ENCODE measurements at regions not wholly inside any gene's neighbourhood (a gene's known extent, or its start where the extent isn't known, plus 50 kb on each side); places are given as distances from the start of the nearest gene placed in this dataset.
"Not testable (repeated sequence)": the region's sequence is repeated elsewhere in the genome, so short reads cannot be mapped to it uniquely, and the experiment has no call there.

- DNase-seq (ENCODE audit: low spot score), result no peak
- Mint-ChIP-seq H3K36me3 (ENCODE audit: low read depth) (no peaks in the 10 kb centered on the region), H3K9me3 (no peaks in the 10 kb centered on the region), H3K4me1 (ENCODE audit: low read depth) (no peaks in the 10 kb centered on the region), H3K27me3 (ENCODE audit: low read depth) (no peaks in the 10 kb centered on the region), H3K27ac (no peak overlapping the region), H3K4me3 (ENCODE audit: low read depth) (no peak overlapping the region)
- intact Hi-C loops (cut with micrococcal nuclease), result no loop called here
Observed at GRCh38 chr7:13236026-13236425, 548.6 kb downstream of the ARL4A start.

DNA sequence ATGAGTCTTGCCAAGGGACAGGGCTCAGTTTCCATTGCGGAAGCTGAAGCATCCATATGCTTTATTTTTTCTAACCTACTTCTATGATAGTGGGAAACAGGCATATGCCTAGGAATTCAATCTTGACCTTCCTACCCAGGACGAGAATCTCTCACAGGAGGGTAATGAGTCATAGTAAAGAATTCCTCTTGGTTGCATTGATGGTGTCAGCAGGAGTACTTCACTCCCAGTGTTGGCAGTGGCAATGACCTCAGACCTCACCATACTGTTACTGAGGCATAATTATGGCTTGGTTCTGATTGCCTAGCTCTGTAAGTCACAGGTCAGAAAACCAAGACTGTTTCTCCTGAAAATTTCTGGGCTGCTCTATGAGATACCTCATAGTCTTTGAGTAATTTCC lies 552.9 kb downstream of the ARL4A start:
- H3K4me1 Mint-ChIP-seq (ENCODE audit: low read depth), result no peaks in the 10 kb centered on the region
- intact Hi-C loops (cut with micrococcal nuclease), result no loop called here

DNA sequence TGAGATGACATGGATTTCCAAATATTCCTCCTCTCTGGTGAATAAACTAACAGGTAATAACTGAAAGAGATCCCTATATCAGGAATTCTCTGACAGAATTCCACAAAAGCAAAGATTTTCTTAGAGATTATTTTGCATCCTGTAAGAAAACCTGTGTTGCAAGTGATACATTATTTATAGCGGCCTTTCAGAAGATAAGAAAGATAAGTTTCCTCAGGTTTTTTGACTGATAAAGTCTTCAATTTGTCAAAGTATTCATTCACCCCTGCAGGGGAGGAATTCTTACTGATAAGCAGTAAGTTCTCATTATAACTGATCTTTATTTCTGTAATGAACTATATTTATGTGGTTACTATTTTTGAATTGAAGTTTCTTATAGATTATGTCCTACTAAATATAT lies 554.0 kb downstream of the ARL4A start:
- no peaks in the 10 kb centered on the region for H3K36me3 Mint-ChIP-seq (ENCODE audit: low read depth)
- no peaks in the 10 kb centered on the region for H3K9me3 Mint-ChIP-seq
- no peaks in the 10 kb centered on the region for H3K4me1 Mint-ChIP-seq (ENCODE audit: low read depth)
- H3K4me3 Mint-ChIP-seq (ENCODE audit: low read depth), result no peak overlapping the region
- H3K27me3 Mint-ChIP-seq (ENCODE audit: low read depth), result no peaks in the 10 kb centered on the region
- no peak for DNase-seq (ENCODE audit: low spot score)
- intact Hi-C loops (cut with micrococcal nuclease), result no loop called here
- H3K27ac Mint-ChIP-seq, result no peak overlapping the region

More for the DNA sequence above, 552.9 kb downstream of the ARL4A start:
- Mint-ChIP-seq H3K27me3 (ENCODE audit: low read depth) (no peaks in the 10 kb centered on the region), H3K27ac (no peak overlapping the region), H3K9me3 (no peaks in the 10 kb centered on the region), H3K4me3 (ENCODE audit: low read depth) (no peak overlapping the region), H3K36me3 (ENCODE audit: low read depth) (no peaks in the 10 kb centered on the region)
- DNase-seq (ENCODE audit: low spot score), result no peak

- no peak overlapping the region for H3K27ac Mint-ChIP-seq
- DNase-seq (ENCODE audit: low spot score), result no peak
- H3K4me1 Mint-ChIP-seq (ENCODE audit: low read depth), result no peaks in the 10 kb centered on the region
- H3K9me3 Mint-ChIP-seq, result no peaks in the 10 kb centered on the region
- intact Hi-C loops (cut with micrococcal nuclease), result no loop called here
- H3K27me3 Mint-ChIP-seq (ENCODE audit: low read depth), result no peaks in the 10 kb centered on the region
- H3K36me3 Mint-ChIP-seq (ENCODE audit: low read depth), result no peaks in the 10 kb centered on the region
- H3K4me3 Mint-ChIP-seq (ENCODE audit: low read depth), result no peak overlapping the region
Observed at GRCh38 chr7:13257661-13258060, 570.2 kb downstream of the ARL4A start.

- no peaks in the 10 kb centered on the region for H3K36me3 Mint-ChIP-seq (ENCODE audit: low read depth)
- H3K27me3 Mint-ChIP-seq (ENCODE audit: low read depth), result no peaks in the 10 kb centered on the region
- no peak for DNase-seq (ENCODE audit: low spot score)
- H3K4me1 Mint-ChIP-seq (ENCODE audit: low read depth), result no peaks in the 10 kb centered on the region
- intact Hi-C loops (cut with micrococcal nuclease), result no loop called here
- no peak overlapping the region for H3K4me3 Mint-ChIP-seq (ENCODE audit: low read depth)
- H3K9me3 Mint-ChIP-seq, result no peaks in the 10 kb centered on the region
- H3K27ac Mint-ChIP-seq, result no peak overlapping the region
Observed at GRCh38 chr7:13258386-13258785, 571.0 kb downstream of the ARL4A start.

- H3K4me1 Mint-ChIP-seq (ENCODE audit: low read depth), result no peaks in the 10 kb centered on the region
- H3K36me3 Mint-ChIP-seq (ENCODE audit: low read depth), result no peaks in the 10 kb centered on the region
- no peaks in the 10 kb centered on the region for H3K27me3 Mint-ChIP-seq (ENCODE audit: low read depth)
- H3K9me3 Mint-ChIP-seq, result no peaks in the 10 kb centered on the region
- intact Hi-C loops (cut with micrococcal nuclease), result loop anchor here (5.0 kb wide), 2 partner anchors 573 to 733 kb away; partner anchors contain the start of gene ARL4A
- no peak for DNase-seq (ENCODE audit: low spot score)
- no peak overlapping the region for H3K27ac Mint-ChIP-seq
- no peak overlapping the region for H3K4me3 Mint-ChIP-seq (ENCODE audit: low read depth)
Observed at GRCh38 chr7:13259930-13260329, 572.5 kb downstream of the ARL4A start.

DNA sequence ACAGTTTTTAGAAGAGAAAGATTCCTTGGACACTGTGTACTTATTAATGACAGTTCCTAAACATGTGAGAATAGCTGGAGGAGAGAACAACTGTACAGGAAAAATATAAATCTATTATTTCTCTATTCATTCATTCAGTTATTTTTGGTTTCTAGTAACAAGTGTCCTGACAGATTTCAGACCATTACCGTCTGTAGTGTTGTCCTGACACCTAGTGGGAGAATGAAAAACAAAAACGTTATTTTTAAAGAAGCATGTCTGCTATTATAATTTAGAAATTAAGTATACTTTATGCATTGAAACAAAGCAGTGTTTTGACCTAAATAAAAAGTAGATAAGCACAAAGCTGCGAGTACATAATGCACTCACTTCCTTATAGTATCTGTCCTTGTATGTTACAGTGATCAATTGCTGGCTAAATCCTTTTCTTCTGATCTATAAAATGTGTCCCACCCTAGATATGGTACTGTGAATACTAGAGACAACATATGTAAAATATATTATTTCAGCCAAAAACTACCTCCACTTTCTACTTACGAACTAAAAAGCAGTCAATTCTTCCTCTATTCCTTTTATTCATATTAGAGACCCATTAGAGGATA lies 575.6 kb downstream of the ARL4A start:
- Mint-ChIP-seq H3K27ac (no peak overlapping the region), H3K9me3 (no peaks in the 10 kb centered on the region), H3K36me3 (ENCODE audit: low read depth) (no peaks in the 10 kb centered on the region), H3K4me3 (ENCODE audit: low read depth) (no peak overlapping the region), H3K27me3 (ENCODE audit: low read depth) (no peaks in the 10 kb centered on the region), H3K4me1 (ENCODE audit: low read depth) (no peaks in the 10 kb centered on the region)
- DNase-seq (ENCODE audit: low spot score), result no peak
- intact Hi-C loops (cut with micrococcal nuclease), result loop anchor here (1.0 to 5.0 kb wide), 4 partner anchors 576 to 736 kb away; partner anchors contain the start of gene ARL4A

DNA sequence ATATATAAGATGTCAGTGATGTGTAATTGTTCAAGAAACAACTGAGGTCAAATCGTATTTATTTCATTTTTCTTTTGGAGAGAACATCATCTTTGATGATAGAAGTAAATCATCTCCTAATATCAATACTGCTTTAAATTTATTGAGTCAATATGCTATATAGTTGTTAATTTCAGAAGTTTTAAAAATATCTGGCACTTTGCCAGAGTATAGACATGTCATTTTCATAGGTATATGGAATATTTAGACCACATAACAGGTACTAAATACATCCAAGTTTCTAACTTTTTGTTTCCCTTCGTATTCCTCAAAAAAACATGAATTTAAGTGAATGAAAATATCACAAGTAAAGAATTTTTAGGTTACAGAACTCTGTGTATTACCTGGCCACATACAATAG lies 577.8 kb downstream of the ARL4A start:
- Mint-ChIP-seq H3K27ac (no peak overlapping the region), H3K4me1 (ENCODE audit: low read depth) (no peaks in the 10 kb centered on the region), H3K27me3 (ENCODE audit: low read depth) (no peaks in the 10 kb centered on the region), H3K36me3 (ENCODE audit: low read depth) (no peaks in the 10 kb centered on the region), H3K9me3 (no peaks in the 10 kb centered on the region), H3K4me3 (ENCODE audit: low read depth) (no peak overlapping the region)
- DNase-seq (ENCODE audit: low spot score), result no peak
- intact Hi-C loops (cut with micrococcal nuclease), result no loop called here

DNA sequence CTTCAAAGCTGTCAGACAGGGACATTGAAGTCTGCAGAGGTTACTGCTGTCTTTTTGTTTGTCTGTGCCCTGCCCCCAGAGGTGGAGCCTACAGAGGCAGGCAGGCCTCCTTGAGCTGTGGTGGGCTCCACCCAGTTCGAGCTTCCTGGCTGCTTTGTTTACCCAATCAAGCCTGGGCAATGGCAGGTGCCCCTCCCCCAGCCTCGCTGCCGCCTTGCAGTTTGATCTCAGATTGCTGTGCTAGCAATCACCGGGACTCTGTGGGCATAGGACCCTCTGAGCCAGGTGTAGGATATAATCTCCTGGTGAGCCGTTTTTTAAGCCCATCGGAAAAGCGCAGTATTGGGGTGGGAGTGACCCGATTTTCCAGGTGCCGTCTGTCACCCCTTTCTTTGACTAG lies 586.8 kb downstream of the ARL4A start:
- intact Hi-C loops (cut with micrococcal nuclease); H3K27me3 Mint-ChIP-seq (ENCODE audit: low read depth); H3K4me1 Mint-ChIP-seq (ENCODE audit: low read depth); H3K27ac Mint-ChIP-seq; H3K4me3 Mint-ChIP-seq (ENCODE audit: low read depth); DNase-seq (ENCODE audit: low spot score); H3K36me3 Mint-ChIP-seq (ENCODE audit: low read depth); H3K9me3 Mint-ChIP-seq: not testable (repeated sequence)

DNA sequence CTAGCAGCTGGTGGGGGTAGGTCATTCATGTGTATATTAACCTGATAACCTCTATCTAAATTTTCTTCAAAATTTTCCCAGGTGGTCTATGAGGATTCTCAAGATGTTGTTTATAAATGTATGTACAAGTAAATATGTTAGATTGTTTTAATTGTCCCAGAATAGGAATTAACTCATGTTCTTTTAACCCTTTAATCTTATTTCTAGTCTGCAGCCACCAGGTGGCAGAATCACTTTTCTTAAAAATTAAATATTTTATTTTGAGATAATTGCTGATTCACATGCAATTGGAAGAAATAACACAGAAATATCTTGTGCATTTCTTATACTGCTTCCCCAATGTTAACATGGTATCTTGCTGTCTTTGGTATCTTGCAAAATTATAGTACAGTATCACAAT lies 589.5 kb downstream of the ARL4A start:
- Mint-ChIP-seq H3K36me3 (ENCODE audit: low read depth) (no peaks in the 10 kb centered on the region), H3K4me1 (ENCODE audit: low read depth) (no peaks in the 10 kb centered on the region), H3K9me3 (no peaks in the 10 kb centered on the region), H3K27ac (no peak overlapping the region), H3K4me3 (ENCODE audit: low read depth) (no peak overlapping the region), H3K27me3 (ENCODE audit: low read depth) (no peaks in the 10 kb centered on the region)
- intact Hi-C loops (cut with micrococcal nuclease), result no loop called here
- DNase-seq (ENCODE audit: low spot score), result no peak

DNA sequence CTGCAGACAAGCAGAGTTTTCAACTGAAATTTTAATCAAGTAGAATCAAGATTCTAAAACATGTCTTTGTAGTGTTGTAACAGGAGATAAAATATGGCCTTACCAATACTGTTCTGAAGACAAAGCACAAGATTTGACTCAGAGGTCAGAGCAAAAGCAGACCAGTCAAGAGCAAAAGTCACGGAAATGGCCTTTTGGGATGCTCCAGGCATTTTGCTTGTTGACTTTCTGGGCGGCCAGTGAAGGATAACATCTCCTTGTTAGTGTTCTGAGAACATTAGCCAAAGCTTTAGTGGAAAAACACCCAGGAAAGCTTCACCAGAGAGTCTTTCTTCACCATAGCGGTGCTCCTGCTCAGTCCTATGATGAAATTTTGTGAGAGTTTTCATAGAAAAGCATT lies 590.6 kb downstream of the ARL4A start:
- no peaks in the 10 kb centered on the region for H3K9me3 Mint-ChIP-seq
- no peak overlapping the region for H3K27ac Mint-ChIP-seq
- intact Hi-C loops (cut with micrococcal nuclease), result no loop called here
- H3K4me3 Mint-ChIP-seq (ENCODE audit: low read depth), result no peak overlapping the region
- H3K27me3 Mint-ChIP-seq (ENCODE audit: low read depth), result no peaks in the 10 kb centered on the region
- no peak for DNase-seq (ENCODE audit: low spot score)
- no peaks in the 10 kb centered on the region for H3K4me1 Mint-ChIP-seq (ENCODE audit: low read depth)
- H3K36me3 Mint-ChIP-seq (ENCODE audit: low read depth), result no peaks in the 10 kb centered on the region

- DNase-seq (ENCODE audit: low spot score), result no peak
- Mint-ChIP-seq H3K36me3 (ENCODE audit: low read depth) (no peaks in the 10 kb centered on the region), H3K4me3 (ENCODE audit: low read depth) (no peak overlapping the region), H3K4me1 (ENCODE audit: low read depth) (no peaks in the 10 kb centered on the region), H3K27ac (no peak overlapping the region), H3K9me3 (no peaks in the 10 kb centered on the region), H3K27me3 (ENCODE audit: low read depth) (no peaks in the 10 kb centered on the region)
- intact Hi-C loops (cut with micrococcal nuclease), result loop anchor here (2.0 to 5.0 kb wide), 2 partner anchors 1177 to 1412 kb away; no protein-coding TSS in a partner anchor
Observed at GRCh38 chr7:13279854-13280435, 592.5 kb downstream of the ARL4A start.

GRCh38 chr7:13282377-13282980 lies 595.0 kb downstream of the ARL4A start:
- Mint-ChIP-seq H3K36me3 (ENCODE audit: low read depth) (no peaks in the 10 kb centered on the region), H3K9me3 (no peaks in the 10 kb centered on the region), H3K27me3 (ENCODE audit: low read depth) (no peaks in the 10 kb centered on the region), H3K27ac (no peak overlapping the region), H3K4me3 (ENCODE audit: low read depth) (no peak overlapping the region), H3K4me1 (ENCODE audit: low read depth) (no peaks in the 10 kb centered on the region)
- no peak for DNase-seq (ENCODE audit: low spot score)
- intact Hi-C loops (cut with micrococcal nuclease), result loop anchor here (5.0 kb wide), 1 partner anchor 1410 kb away; no protein-coding TSS in a partner anchor

All from activated T-helper 2 cell treated with anti-CD3 and anti-CD28 coated beads, Interferon-gamma antibody, Interleukin-2, Interleukin-4, amounts not matched to agents 10 μg/mL and 5 μg/mL and 100 μg/mL, durations not matched to agents 14 hours and 24 hours and 36 hours (primary cell).